HEK293T (cell line): ENCODE measurements at regions not wholly inside any gene's neighbourhood (a gene's known extent, or its start where the extent isn't known, plus 50 kb on each side); places are given as distances from the start of the nearest gene placed in this dataset.
A peak's percentile ranks its signal among the peaks of the same experiment; 100 is the strongest.

ENCODE experiments used
- CTCF ChIA-PET: fragments of 350-600 bp; formaldehyde crosslinking; extraction: SDS; loops from one replicate; lab custom pipeline; 2021; ENCODE audit warnings: antibody characterized with exemption, inconsistent platforms; lab: Yijun Ruan, JAX
- POLR2A ChIA-PET: fragments of 350-600 bp; formaldehyde crosslinking; extraction: SDS; loops from one replicate; lab custom pipeline; 2020; ENCODE audit warnings: antibody characterized with exemption, inconsistent platforms; lab: Yijun Ruan, JAX
- DNase-seq: peaks from one replicate; pipeline ENCODE4 v3.0.0; 2012; ENCODE audit warnings: mixed read lengths; ENCODE audit errors: extremely low spot score
- ARNT ChIP-seq: fragments of 450-650 bp; IDR thresholded peaks from 2 replicates; pipeline ENCODE4 v1.6.1; 2017; ENCODE audit warnings: mild to moderate bottlenecking
- BHLHE40 ChIP-seq: fragments of 450-650 bp; IDR thresholded peaks from 2 replicates; pipeline ENCODE4 v1.6.1; 2016; ENCODE audit warnings: mild to moderate bottlenecking, moderate library complexity, borderline replicate concordance
- CTBP1 ChIP-seq: fragments of 450-650 bp; IDR thresholded peaks from 2 replicates; pipeline ENCODE4 v1.6.1; 2016; ENCODE audit warnings: borderline replicate concordance
- ELF4 ChIP-seq: fragments of 450-650 bp; IDR thresholded peaks from 2 replicates; pipeline ENCODE4 v1.6.1; 2017; ENCODE audit warnings: antibody characterized with exemption
- FOXA1 ChIP-seq: fragments of 450-650 bp; IDR thresholded peaks from 2 replicates; pipeline ENCODE4 v1.6.1; 2016; ENCODE audit warnings: mild to moderate bottlenecking
- FOXK2 ChIP-seq: fragments of 450-650 bp; IDR thresholded peaks from 2 replicates; pipeline ENCODE4 v1.6.1; 2016; ENCODE audit warnings: mild to moderate bottlenecking
- FOXM1 ChIP-seq: fragments of 450-650 bp; IDR thresholded peaks from 2 replicates; pipeline ENCODE4 v1.6.1; 2017; ENCODE audit warnings: mild to moderate bottlenecking, borderline replicate concordance
- HDGF ChIP-seq: fragments of 450-650 bp; IDR thresholded peaks from 2 replicates; pipeline ENCODE4 v1.6.1; 2017; ENCODE audit warnings: antibody characterized with exemption, borderline replicate concordance
- L3MBTL2 ChIP-seq: fragments of 450-650 bp; conservative IDR thresholded peaks from 2 replicates; pipeline ENCODE4 v1.6.1; 2016; ENCODE audit warnings: mild to moderate bottlenecking
- LEF1 ChIP-seq: fragments of 450-650 bp; IDR thresholded peaks from 2 replicates; pipeline ENCODE4 v1.6.1; 2017; ENCODE audit warnings: mild to moderate bottlenecking, borderline replicate concordance
- NFRKB ChIP-seq: fragments of 450-650 bp; IDR thresholded peaks from 2 replicates; pipeline ENCODE4 v1.6.1; 2016; ENCODE audit warnings: mild to moderate bottlenecking, moderate library complexity
- SP1 ChIP-seq: fragments of 450-650 bp; IDR thresholded peaks from 2 replicates; pipeline ENCODE4 v1.6.1; 2017
- SUZ12 ChIP-seq: fragments of 450-650 bp; IDR thresholded peaks from 2 replicates; pipeline ENCODE4 v1.6.1; 2016; ENCODE audit warnings: mild to moderate bottlenecking
- TARDBP ChIP-seq: fragments of 450-650 bp; IDR thresholded peaks from 2 replicates; pipeline ENCODE4 v1.6.1; 2016
- ZNF384 ChIP-seq: fragments of 450-650 bp; IDR thresholded peaks from 2 replicates; pipeline ENCODE4 v1.6.1; 2016
- TF ChIP-seq, protein P1 (sequence below): fragments of 450-650 bp; IDR thresholded peaks from 2 replicates; pipeline ENCODE4 v1.6.1; 2016

DNA sequence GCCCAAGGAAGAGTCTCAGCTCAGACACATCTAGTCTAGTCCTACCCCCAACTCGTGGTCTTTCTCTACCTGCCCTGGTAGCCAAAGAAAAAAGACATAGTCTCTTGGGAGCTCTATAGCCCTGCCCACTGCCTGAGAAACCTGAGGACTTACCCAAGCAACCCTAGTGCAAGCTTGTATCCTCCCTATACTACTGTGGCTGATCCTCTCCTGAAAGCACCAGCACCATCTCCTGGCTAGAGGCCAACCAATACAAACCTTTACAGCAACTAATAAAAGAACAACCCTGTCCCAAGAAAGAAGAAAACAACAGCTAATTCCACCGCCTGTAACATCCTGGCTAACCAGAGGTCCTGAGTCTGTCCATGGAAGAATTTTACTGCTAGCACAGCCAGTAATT lies 532.4 kb downstream of the SLITRK6 start:
- ChIA-PET CTCF (interaction anchor here (0.7 to 1.0 kb wide), 2 partner anchors 15 to 583 kb away, joined by 3 to 4 read pairs; no protein-coding TSS in a partner anchor), POLR2A (no interaction called here)
- no peak for TF ChIP-seq NFRKB
- no peak for TF ChIP-seq HDGF
- TF ChIP-seq, protein P1, sequence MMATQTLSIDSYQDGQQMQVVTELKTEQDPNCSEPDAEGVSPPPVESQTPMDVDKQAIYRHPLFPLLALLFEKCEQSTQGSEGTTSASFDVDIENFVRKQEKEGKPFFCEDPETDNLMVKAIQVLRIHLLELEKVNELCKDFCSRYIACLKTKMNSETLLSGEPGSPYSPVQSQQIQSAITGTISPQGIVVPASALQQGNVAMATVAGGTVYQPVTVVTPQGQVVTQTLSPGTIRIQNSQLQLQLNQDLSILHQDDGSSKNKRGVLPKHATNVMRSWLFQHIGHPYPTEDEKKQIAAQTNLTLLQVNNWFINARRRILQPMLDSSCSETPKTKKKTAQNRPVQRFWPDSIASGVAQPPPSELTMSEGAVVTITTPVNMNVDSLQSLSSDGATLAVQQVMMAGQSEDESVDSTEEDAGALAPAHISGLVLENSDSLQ: no peak
- no peak for TF ChIP-seq CTBP1
- TF ChIP-seq TARDBP: no peak
- no peak for TF ChIP-seq SUZ12
- no peak for TF ChIP-seq BHLHE40
- TF ChIP-seq SP1: no peak
- TF ChIP-seq ELF4: no peak
- TF ChIP-seq FOXA1: no peak
- TF ChIP-seq ARNT: no peak
- no peak for TF ChIP-seq ZNF384
- TF ChIP-seq FOXM1: no peak
- DNase-seq: peak; percentile 37

DNA sequence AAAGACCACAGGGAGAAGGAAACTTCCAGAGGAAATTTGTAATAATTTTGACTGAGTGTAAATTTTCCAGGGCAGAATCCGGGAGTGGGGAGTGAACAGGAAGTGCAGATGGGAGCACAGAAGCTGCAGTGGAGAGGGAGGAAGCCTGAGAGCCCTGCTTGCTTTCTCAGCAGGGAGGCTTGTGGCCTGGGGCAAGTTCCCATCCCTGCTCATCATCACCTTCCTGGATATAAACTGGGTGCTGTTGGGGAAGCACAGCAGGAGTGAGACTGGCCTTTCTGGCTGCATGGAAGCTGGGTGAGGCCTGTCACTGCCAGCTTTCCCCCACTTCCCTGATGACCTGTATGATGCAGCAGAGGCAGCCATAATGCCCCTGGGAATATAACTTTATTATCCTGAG lies 532.9 kb downstream of the SLITRK6 start:
- POLR2A ChIA-PET: no interaction called here
- no peak for DNase-seq
- CTCF ChIA-PET: interaction anchor here (0.7 to 1.0 kb wide), 2 partner anchors 16 to 582 kb away, joined by 3 to 4 read pairs; no protein-coding TSS in a partner anchor
- TF ChIP-seq, protein P1: no peak
- TF ChIP-seq ZNF384 (no peak), HDGF (no peak), SUZ12 (no peak), LEF1 (no peak), TARDBP (no peak), FOXA1 (no peak), FOXM1 (no peak), BHLHE40 (no peak), ARNT (no peak), NFRKB (no peak), FOXK2 (no peak), L3MBTL2 (no peak), SP1 (no peak), CTBP1 (no peak), ELF4 (no peak)

DNA sequence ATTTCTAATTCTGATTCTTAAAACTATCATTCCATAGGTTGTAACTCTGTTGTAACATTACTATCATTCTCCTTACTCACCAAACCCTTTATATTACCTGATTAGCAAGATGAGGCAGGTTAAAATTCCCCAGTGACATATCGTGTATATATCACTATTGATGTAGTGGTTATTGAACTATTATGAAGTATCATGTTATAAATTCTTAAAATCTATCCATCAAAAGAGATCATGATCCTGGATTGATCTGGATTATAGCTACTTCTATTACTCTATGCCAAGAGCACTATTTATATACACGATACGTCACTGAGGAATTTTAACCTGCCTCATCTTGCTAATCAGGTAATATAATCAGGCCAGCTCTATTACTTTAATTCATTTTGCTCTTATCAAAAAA lies 533.9 kb downstream of the SLITRK6 start:
- DNase-seq: no peak
- CTCF ChIA-PET: no interaction called here
- TF ChIP-seq FOXM1: no peak
- no peak for TF ChIP-seq SP1
- no peak for TF ChIP-seq NFRKB
- POLR2A ChIA-PET: no interaction called here

DNA sequence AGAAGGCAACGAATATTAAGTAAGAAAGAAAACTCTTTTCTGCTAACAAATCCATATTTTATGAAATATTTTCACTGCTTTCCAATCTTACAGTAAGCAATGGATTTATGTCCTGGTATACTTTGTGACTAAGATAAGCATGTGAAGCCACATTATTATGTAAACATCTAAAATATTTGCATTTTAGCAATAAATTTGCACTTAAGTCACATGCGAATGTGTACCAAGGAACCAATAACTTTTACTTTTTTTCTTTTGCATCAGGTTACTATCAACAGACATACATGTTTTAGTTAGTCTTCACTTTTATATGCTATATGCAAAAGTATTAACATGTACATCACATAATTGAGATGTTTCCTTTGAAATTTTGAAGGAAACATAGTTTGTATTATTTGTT lies 536.7 kb downstream of the SLITRK6 start:
- ChIA-PET POLR2A (no interaction called here), CTCF (no interaction called here)
- DNase-seq: no peak
- TF ChIP-seq, protein P1: no peak
- TF ChIP-seq FOXA1 (no peak), ELF4 (no peak), BHLHE40 (no peak), LEF1 (no peak), FOXK2 (no peak), NFRKB (no peak), FOXM1 (no peak), ZNF384 (no peak), ARNT (no peak), HDGF (no peak), SP1 (no peak), TARDBP (no peak), L3MBTL2 (no peak), CTBP1 (no peak), SUZ12 (no peak)

DNA sequence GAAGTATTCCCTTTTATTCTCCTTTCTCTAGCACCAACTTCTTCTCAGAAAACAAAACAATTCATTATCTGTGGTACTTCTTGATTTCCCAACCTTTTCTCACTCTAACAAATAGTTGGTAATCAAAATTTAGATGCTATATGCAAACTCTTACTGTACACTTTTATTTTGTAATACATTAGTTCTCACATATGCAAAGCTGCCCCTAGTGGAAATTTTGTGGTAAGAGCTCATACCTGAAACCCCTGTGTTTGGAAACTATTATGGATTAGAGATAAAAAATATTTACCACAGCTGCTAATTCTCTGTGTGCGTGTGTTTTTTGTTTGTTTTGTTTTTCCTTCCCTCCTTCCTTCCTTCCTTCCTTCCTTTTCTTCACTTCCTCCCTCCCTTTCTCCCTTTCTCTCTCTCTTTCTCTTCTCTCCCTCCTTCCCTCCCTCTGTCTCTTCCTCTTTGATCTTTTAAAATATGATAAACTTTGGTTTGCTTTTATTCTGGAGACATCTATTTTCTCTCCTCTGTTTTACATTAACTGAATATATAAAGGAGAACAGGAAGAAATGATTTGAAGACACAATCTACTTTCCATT lies 537.4 kb downstream of the SLITRK6 start:
- ChIA-PET CTCF (interaction anchor here (0.6 to 1.0 kb wide), 3 partner anchors 10 to 1250 kb away, joined by 3 to 4 read pairs (median 3); no protein-coding TSS in a partner anchor), POLR2A (no interaction called here)
- TF ChIP-seq LEF1: no peak
- TF ChIP-seq ZNF384: no peak
- TF ChIP-seq TARDBP: no peak
- TF ChIP-seq ARNT: no peak
- no peak for TF ChIP-seq ELF4
- no peak for TF ChIP-seq FOXM1
- no peak for TF ChIP-seq BHLHE40
- no peak for TF ChIP-seq FOXK2
- TF ChIP-seq, protein P1: no peak
- TF ChIP-seq SUZ12: no peak
- no peak for TF ChIP-seq L3MBTL2
- peak; percentile 43 for DNase-seq

DNA sequence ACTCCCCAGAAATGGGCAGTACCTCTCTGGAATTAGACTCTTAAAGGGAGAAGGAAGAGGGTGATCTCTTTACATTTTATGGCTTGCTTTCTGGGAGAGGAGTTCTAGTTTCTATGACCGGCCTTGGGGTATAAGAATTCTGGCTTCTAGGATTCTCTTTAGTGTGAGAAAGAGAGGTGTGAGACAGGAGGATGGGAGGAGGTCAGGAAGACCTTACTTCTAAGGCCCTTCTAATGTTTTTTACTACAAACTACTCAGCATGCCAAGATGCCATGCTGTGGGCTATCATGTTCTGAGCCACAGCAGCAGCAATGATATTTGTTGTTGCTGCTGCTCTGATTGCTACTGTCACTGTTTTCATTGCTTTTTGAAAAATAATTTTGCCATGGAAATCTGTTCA lies 538.3 kb downstream of the SLITRK6 start:
- ChIA-PET POLR2A (no interaction called here), CTCF (no interaction called here)
- DNase-seq: no peak
- no peak for TF ChIP-seq FOXM1
- TF ChIP-seq ELF4: no peak
- TF ChIP-seq NFRKB: no peak
- no peak for TF ChIP-seq FOXK2
- no peak for TF ChIP-seq ZNF384
- no peak for TF ChIP-seq TARDBP
- no peak for TF ChIP-seq SP1
- no peak for TF ChIP-seq ARNT
- TF ChIP-seq, protein P1: no peak
